H9 (cell line): ENCODE measurements at regions not wholly inside any gene's neighbourhood (a gene's known extent, or its start where the extent isn't known, plus 50 kb on each side); places are given as distances from the start of the nearest gene placed in this dataset.
"Not testable (repeated sequence)": the region's sequence is repeated elsewhere in the genome, so short reads cannot be mapped to it uniquely, and the experiment has no call there.

Experiments
- DNase-seq: peaks from one replicate; pipeline ENCODE4 v3.0.0-alpha.2; 2017
- H2AFZ ChIP-seq: one replicate; pipeline ENCODE4 v1.6.1; 2013; ENCODE audit warnings: mild to moderate bottlenecking, low read length, control low read depth, moderate library complexity
- H2AK5ac ChIP-seq: 2 replicates; pipeline ENCODE4 v1.6.1; 2013; ENCODE audit warnings: low read length, control low read depth, mixed read lengths; ENCODE audit not compliant: insufficient read length
- H2BK120ac ChIP-seq: one replicate; pipeline ENCODE4 v1.6.1; 2013; ENCODE audit warnings: low read depth, mild to moderate bottlenecking, low read length, control low read depth, inconsistent platforms; ENCODE audit not compliant: poor library complexity, severe bottlenecking
- H2BK12ac ChIP-seq: 2 replicates; pipeline ENCODE4 v1.6.1; 2013; ENCODE audit warnings: low read length, control low read depth, mixed read lengths, low read depth; ENCODE audit not compliant: insufficient read length
- H2BK15ac ChIP-seq: 2 replicates; pipeline ENCODE4 v1.6.1; 2013; ENCODE audit warnings: low read depth, low read length, control low read depth
- H2BK20ac ChIP-seq: one replicate; pipeline ENCODE4 v1.6.1; 2013; ENCODE audit warnings: low read depth, mild to moderate bottlenecking, low read length, control low read depth, inconsistent platforms; ENCODE audit not compliant: poor library complexity, severe bottlenecking
- H2BK5ac ChIP-seq: 2 replicates; pipeline ENCODE4 v1.6.1; 2013; ENCODE audit warnings: low read length, control low read depth, mixed read lengths; ENCODE audit not compliant: insufficient read length
- H3K14ac ChIP-seq: 2 replicates; pipeline ENCODE4 v1.6.1; 2013; ENCODE audit warnings: low read length, control low read depth; ENCODE audit not compliant: insufficient read depth
- H3K18ac ChIP-seq: 2 replicates; pipeline ENCODE4 v1.6.1; 2013; ENCODE audit warnings: low read depth, mild to moderate bottlenecking, mixed read lengths, low read length, control low read depth; ENCODE audit not compliant: insufficient read length
- H3K23ac ChIP-seq: 2 replicates; pipeline ENCODE4 v1.6.1; 2013; ENCODE audit warnings: low read length, control low read depth, mixed read lengths, low read depth; ENCODE audit not compliant: insufficient read length
- H3K23me2 ChIP-seq: 2 replicates; pipeline ENCODE4 v1.6.1; 2013; ENCODE audit warnings: low read depth, mild to moderate bottlenecking, mixed read lengths, low read length, control low read depth; ENCODE audit not compliant: insufficient read length, poor library complexity, severe bottlenecking
- H3K27ac ChIP-seq: 2 replicates; pipeline ENCODE4 v1.5.1; 2013; ENCODE audit warnings: low read length, control low read depth, mixed read lengths, low read depth; ENCODE audit not compliant: insufficient read length
- H3K27me3 ChIP-seq: 2 replicates; pipeline ENCODE4 v1.6.1; 2013; ENCODE audit warnings: low read length, control low read depth, inconsistent platforms; ENCODE audit not compliant: insufficient read depth
- H3K4ac ChIP-seq: 2 replicates; pipeline ENCODE4 v1.6.1; 2013; ENCODE audit warnings: low read depth, mild to moderate bottlenecking, control low read depth, inconsistent platforms, low read length, moderate library complexity
- H3K4me1 ChIP-seq: 2 replicates; pipeline ENCODE4 v1.6.1; 2013; ENCODE audit warnings: low read length, control low read depth, inconsistent platforms; ENCODE audit not compliant: insufficient read depth
- H3K4me2 ChIP-seq: 2 replicates; pipeline ENCODE4 v1.6.1; 2013; ENCODE audit warnings: low read length, control low read depth, mixed read lengths; ENCODE audit not compliant: insufficient read length, insufficient read depth
- H3K56ac ChIP-seq: 2 replicates; pipeline ENCODE4 v1.6.1; 2013; ENCODE audit warnings: low read depth, mild to moderate bottlenecking, mixed read lengths, low read length, control low read depth; ENCODE audit not compliant: insufficient read length
- H3K79me1 ChIP-seq: 2 replicates; pipeline ENCODE4 v1.6.1; 2013; ENCODE audit warnings: low read depth, mild to moderate bottlenecking, moderate library complexity, low read length, control low read depth, inconsistent platforms; ENCODE audit not compliant: insufficient read depth, poor library complexity, severe bottlenecking
- H3K79me2 ChIP-seq: 2 replicates; pipeline ENCODE4 v1.6.1; 2013; ENCODE audit warnings: low read length, control low read depth, inconsistent platforms; ENCODE audit not compliant: insufficient read depth
- H3K9ac ChIP-seq: 2 replicates; pipeline ENCODE4 v1.6.1; 2013; ENCODE audit warnings: low read length, control low read depth, mixed read lengths; ENCODE audit not compliant: insufficient read length; ENCODE audit errors: extremely low read depth
- H3K9me3 ChIP-seq: one replicate; pipeline ENCODE4 v1.6.1; 2013; ENCODE audit warnings: low read depth, low read length, inconsistent platforms; ENCODE audit not compliant: control insufficient read depth
- H3T11ph ChIP-seq: one replicate; pipeline ENCODE4 v1.6.1; 2013; ENCODE audit warnings: mild to moderate bottlenecking, low read length, control low read depth, inconsistent platforms
- H4K20me1 ChIP-seq: one replicate; pipeline ENCODE4 v1.6.1; 2013; ENCODE audit not compliant: control insufficient read depth, insufficient read length, insufficient read depth
- H4K5ac ChIP-seq: 2 replicates; pipeline ENCODE4 v1.6.1; 2013; ENCODE audit warnings: low read depth, mild to moderate bottlenecking, mixed read lengths, low read length, control low read depth; ENCODE audit not compliant: insufficient read length
- H4K8ac ChIP-seq: replicated peaks from 2 replicates; pipeline ENCODE4 v1.6.1; 2013; ENCODE audit warnings: low read length, control low read depth, mixed read lengths, low read depth; ENCODE audit not compliant: insufficient read length
- H4K91ac ChIP-seq: 2 replicates; pipeline ENCODE4 v1.6.1; 2013; ENCODE audit warnings: low read depth, mild to moderate bottlenecking, moderate library complexity, mixed read lengths, low read length, control low read depth; ENCODE audit not compliant: insufficient read length
- H3K27ac Mint-ChIP-seq, 3 experiments: 2 replicates in 2 of 3; 3 replicates in 1 of 3; pipeline ENCODE4 v1.8.0; 2020 to 2021; ENCODE audit warnings: mixed read lengths in 3 of 3, mild to moderate bottlenecking in 1 of 3, moderate library complexity in 1 of 3
- H3K27me3 Mint-ChIP-seq: 2 replicates; pipeline ENCODE4 v1.8.0; 2021; ENCODE audit warnings: low read depth, mild to moderate bottlenecking, moderate library complexity, mixed read lengths
- H3K36me3 Mint-ChIP-seq, 3 experiments: 2 replicates in 2 of 3; 3 replicates in 1 of 3; pipeline ENCODE4 v1.8.0; 2020 to 2021; ENCODE audit warnings: low read depth in 3 of 3, mixed read lengths in 3 of 3; ENCODE audit not compliant: insufficient read depth in 1 of 3
- H3K4me1 Mint-ChIP-seq, 2 experiments: 2 replicates each; pipeline ENCODE4 v1.8.0; 2020; ENCODE audit warnings: mixed read lengths in 2 of 2
- H3K4me3 Mint-ChIP-seq, 2 experiments: 2 replicates in 1 of 2; 3 replicates in 1 of 2; pipeline ENCODE4 v1.8.0; 2020 to 2021; ENCODE audit warnings: mild to moderate bottlenecking in 2 of 2, mixed read lengths in 2 of 2, moderate library complexity in 1 of 2
- H3K9me3 Mint-ChIP-seq, 2 experiments: 2 replicates in 1 of 2; 3 replicates in 1 of 2; pipeline ENCODE4 v1.8.0; 2020; ENCODE audit warnings: mild to moderate bottlenecking in 2 of 2, mixed read lengths in 2 of 2, moderate library complexity in 1 of 2
- WGBS: extraction: QIAGEN DNeasy Blood & Tissue Kit; methylation state at CpG from one replicate; pipeline ENCODE4 v1.1.7; 2013; ENCODE audit warnings: missing lambda C conversion rate, low lambda C conversion rate, mixed read lengths; ENCODE audit not compliant: insufficient read length; ENCODE audit errors: extremely low coverage; 5-methylcytosine and 5-hydroxymethylcytosine counted together

- H2BK12ac ChIP-seq, H3T11ph ChIP-seq, H3K27me3 ChIP-seq, H3K27ac Mint-ChIP-seq, H3K27me3 Mint-ChIP-seq, H3K56ac ChIP-seq, H3K14ac ChIP-seq, H2BK15ac ChIP-seq, H4K91ac ChIP-seq, H2BK120ac ChIP-seq, H3K4me2 ChIP-seq, DNase-seq, H2AFZ ChIP-seq, H3K9ac ChIP-seq, H3K18ac ChIP-seq, H2AK5ac ChIP-seq, H4K8ac ChIP-seq, H4K20me1 ChIP-seq, H2BK5ac ChIP-seq, H3K27ac ChIP-seq, H3K4me3 Mint-ChIP-seq, H3K23me2 ChIP-seq, H3K79me2 ChIP-seq, H3K4me1 ChIP-seq, H3K23ac ChIP-seq, H4K5ac ChIP-seq, H3K4ac ChIP-seq, H2BK20ac ChIP-seq, H3K79me1 ChIP-seq, H3K4me1 Mint-ChIP-seq: not testable (repeated sequence)
- peaks cover 86 to 88% of the 10 kb centered on the region in 2 experiments for H3K9me3 Mint-ChIP-seq
- H3K36me3 Mint-ChIP-seq = peaks cover 5 to 49% (median 26%) of the 10 kb centered on the region in 3 experiments; a peak in 6 of 7 replicates
- peaks cover 40% of the 10 kb centered on the region for H3K9me3 ChIP-seq
- WGBS = no CpG with 5 or more reads among the region's 8 CpGs
Measured at GRCh38 chr21:9949510-9950289, 571.7 kb upstream of the TPTE start.

GRCh38 chr21:9950363-9950762 lies 571.0 kb upstream of the TPTE start:
- not testable (repeated sequence) for H3T11ph ChIP-seq, H4K20me1 ChIP-seq, DNase-seq, H3K4me1 ChIP-seq, H3K4me3 Mint-ChIP-seq, H3K27me3 ChIP-seq, H3K79me1 ChIP-seq, H4K91ac ChIP-seq, H3K14ac ChIP-seq, H2BK15ac ChIP-seq, H3K27ac ChIP-seq, H3K23ac ChIP-seq, H2BK120ac ChIP-seq, H4K5ac ChIP-seq, H3K4ac ChIP-seq, H2BK12ac ChIP-seq, H3K79me2 ChIP-seq, H2BK5ac ChIP-seq, H3K4me1 Mint-ChIP-seq, H2BK20ac ChIP-seq, H2AFZ ChIP-seq, H2AK5ac ChIP-seq, H3K18ac ChIP-seq, H3K27ac Mint-ChIP-seq, H4K8ac ChIP-seq, H3K27me3 Mint-ChIP-seq, H3K56ac ChIP-seq, H3K9ac ChIP-seq, H3K4me2 ChIP-seq, H3K23me2 ChIP-seq
- peaks cover 5 to 44% (median 25%) of the 10 kb centered on the region in 3 experiments; a peak in 6 of 7 replicates for H3K36me3 Mint-ChIP-seq
- H3K9me3 Mint-ChIP-seq = peaks cover 80 to 82% of the 10 kb centered on the region in 2 experiments
- H3K9me3 ChIP-seq = peaks cover 34% of the 10 kb centered on the region
- WGBS = no CpG with 5 or more reads among the region's 2 CpGs
